GM23338 (cell line): ENCODE measurements at regions not wholly inside any gene's neighbourhood (a gene's known extent, or its start where the extent isn't known, plus 50 kb on each side); places are given as distances from the start of the nearest gene placed in this dataset.

ENCODE experiments used
- ATAC-seq: fragments of 200-7000 bp; cut with Tn5 transposase; 3 replicates; pipeline ENCODE4 v1.9.1; 2020
- DNase-seq: peaks from one replicate; pipeline ENCODE4 v3.0.0-alpha.2; 2015; ENCODE audit warnings: low spot score
- H2AFZ ChIP-seq: fragments of 200-600 bp; sonication (generic); 2 replicates; pipeline ENCODE4 v1.8.0; 2016; ENCODE audit warnings: antibody characterized with exemption, mild to moderate bottlenecking, moderate library complexity
- H3F3A ChIP-seq: fragments of 200-600 bp; sonication (generic); replicated peaks from 2 replicates; pipeline ENCODE4 v1.8.0; 2017; ENCODE audit warnings: antibody characterized with exemption, mixed run types, low read depth
- H3K27ac ChIP-seq: fragments of 200-600 bp; sonication (generic); 2 replicates; pipeline ENCODE4 v1.6.1; 2016; ENCODE audit warnings: low read depth
- H3K27me3 ChIP-seq: fragments of 200-600 bp; sonication (generic); 2 replicates; pipeline ENCODE4 v1.8.0; 2016; ENCODE audit warnings: mild to moderate bottlenecking, mixed run types, moderate library complexity; ENCODE audit not compliant: insufficient read depth
- H3K36me3 ChIP-seq: fragments of 200-600 bp; sonication (generic); 2 replicates; pipeline ENCODE4 v1.8.0; 2016; ENCODE audit warnings: mild to moderate bottlenecking; ENCODE audit not compliant: insufficient read depth
- H3K4me1 ChIP-seq: fragments of 200-600 bp; sonication (generic); 2 replicates; pipeline ENCODE4 v1.8.0; 2016; ENCODE audit warnings: mild to moderate bottlenecking, moderate library complexity; ENCODE audit not compliant: insufficient read depth
- H3K4me2 ChIP-seq: fragments of 200-600 bp; sonication (generic); 2 replicates; pipeline ENCODE4 v1.7.1; 2017; ENCODE audit warnings: mixed run types
- H3K4me3 ChIP-seq: fragments of 200-600 bp; sonication (generic); 2 replicates; pipeline ENCODE4 v1.6.1; 2016; ENCODE audit warnings: mixed run types
- H3K79me2 ChIP-seq: fragments of 200-600 bp; sonication (generic); replicated peaks from 2 replicates; pipeline ENCODE4 v1.8.0; 2017; ENCODE audit warnings: mild to moderate bottlenecking; ENCODE audit not compliant: insufficient read depth
- H3K9me2 ChIP-seq: fragments of 200-600 bp; sonication (generic); 2 replicates; pipeline ENCODE4 v1.8.0; 2017; ENCODE audit not compliant: insufficient read depth
- H4K20me1 ChIP-seq: fragments of 200-600 bp; sonication (generic); replicated peaks from 2 replicates; pipeline ENCODE4 v1.8.0; 2017; ENCODE audit warnings: mild to moderate bottlenecking; ENCODE audit not compliant: insufficient read depth
- H3K27ac Mint-ChIP-seq: 2 replicates; pipeline ENCODE4 v1.8.0; 2020; ENCODE audit warnings: inconsistent platforms, mild to moderate bottlenecking, moderate library complexity, mixed read lengths
- H3K27me3 Mint-ChIP-seq: 3 replicates; pipeline ENCODE4 v1.8.0; 2022; ENCODE audit warnings: low read depth, mild to moderate bottlenecking, moderate library complexity, mixed read lengths, inconsistent platforms; ENCODE audit not compliant: insufficient read depth, poor library complexity
- H3K36me3 Mint-ChIP-seq: 3 replicates; pipeline ENCODE4 v1.8.0; 2021; ENCODE audit warnings: low read depth, mild to moderate bottlenecking, inconsistent platforms, moderate library complexity, mixed read lengths
- H3K4me1 Mint-ChIP-seq: 3 replicates; pipeline ENCODE4 v1.8.0; 2020; ENCODE audit warnings: mild to moderate bottlenecking, inconsistent platforms, mixed read lengths
- H3K4me3 Mint-ChIP-seq: 3 replicates; pipeline ENCODE4 v1.8.0; 2021; ENCODE audit warnings: moderate library complexity, mild to moderate bottlenecking, inconsistent platforms, mixed read lengths
- H3K9me3 Mint-ChIP-seq: 3 replicates; pipeline ENCODE4 v1.8.0; 2020; ENCODE audit warnings: moderate library complexity, mild to moderate bottlenecking, inconsistent platforms, mixed read lengths
- CTCF ChIP-seq, 2 experiments: fragments of 200-600 bp in 1 of 2; sonication (generic) in 1 of 2; conservative IDR thresholded peaks; 2 replicates each; pipeline versions ENCODE4 v1.5.1 to v1.6.1; 2016 to 2017; ENCODE audit warnings: antibody characterized with exemption in 2 of 2, low read depth in 2 of 2, mild to moderate bottlenecking in 2 of 2, moderate library complexity in 1 of 2
- ETS1 ChIP-seq: IDR thresholded peaks from 2 replicates; pipeline ENCODE4 v1.6.1; 2016; ENCODE audit warnings: antibody characterized with exemption
- EZH2 ChIP-seq: fragments of 200-600 bp; sonication (generic); IDR thresholded peaks from one replicate; pipeline ENCODE4 v1.8.0; 2017; ENCODE audit warnings: antibody characterized with exemption, mild to moderate bottlenecking, low read depth; ENCODE audit not compliant: unreplicated experiment
- EZH2phosphoT487 ChIP-seq: fragments of 200-600 bp; sonication (generic); IDR thresholded peaks from one replicate; pipeline ENCODE4 v1.8.1; 2018; ENCODE audit warnings: antibody characterized with exemption; ENCODE audit not compliant: unreplicated experiment
- JUNB ChIP-seq: IDR thresholded peaks from one replicate; pipeline ENCODE4 v1.6.1; 2016; ENCODE audit warnings: antibody characterized with exemption; ENCODE audit not compliant: unreplicated experiment
- NANOG ChIP-seq: IDR thresholded peaks from 2 replicates; pipeline ENCODE4 v1.6.1; 2016; ENCODE audit warnings: antibody characterized with exemption, borderline replicate concordance
- REST ChIP-seq: IDR thresholded peaks from one replicate; pipeline ENCODE4 v1.6.1; 2018; ENCODE audit warnings: antibody characterized with exemption; ENCODE audit not compliant: unreplicated experiment
- STAT1 ChIP-seq: IDR thresholded peaks from one replicate; pipeline ENCODE4 v1.6.1; 2016; ENCODE audit warnings: antibody characterized with exemption; ENCODE audit not compliant: unreplicated experiment

- peaks cover 9% of the 10 kb centered on the region for H3K27me3 Mint-ChIP-seq
- peak; percentile 91 for ATAC-seq
- peaks cover 34% of the 10 kb centered on the region for H3K4me1 Mint-ChIP-seq
- H3K36me3 Mint-ChIP-seq = peaks cover 33% of the 10 kb centered on the region
- Histone ChIP-seq H3K79me2 (no peaks in the 10 kb centered on the region), H3K4me2 (peak overlapping the region; percentile 62), H2AFZ (peak overlapping the region; percentile 92), H3K27ac (peak overlapping the region; percentile 70), H3K36me3 (no peaks in the 10 kb centered on the region), H3K9me2 (no peaks in the 10 kb centered on the region), H4K20me1 (no peaks in the 10 kb centered on the region), H3K4me1 (peaks cover 12% of the 10 kb centered on the region), H3K27me3 (no peaks in the 10 kb centered on the region), H3K4me3 (no peak overlapping the region), H3F3A (no peaks in the 10 kb centered on the region)
- H3K4me3 Mint-ChIP-seq = peak overlapping the region; percentile 23; the same call in 2 of the 3 replicates
- peaks cover 20% of the 10 kb centered on the region for H3K9me3 Mint-ChIP-seq
- TF ChIP-seq EZH2 (no peak), JUNB (no peak), CTCF (conservative IDR thresholded peaks at IDR 0.05; ENCODE audit: low read depth in 2 of 2) (no peak), EZH2phosphoT487 (no peak)
- peak; percentile 47 for DNase-seq
- H3K27ac Mint-ChIP-seq = peak overlapping the region; percentile 85
These were observed 162.8 kb downstream of the FOXL1 start for GRCh38 chr16:86740906-86741799.

GRCh38 chr16:86747761-86748160 lies 169.4 kb downstream of the FOXL1 start:
- no peak for ATAC-seq
- H3K9me2 ChIP-seq = no peaks in the 10 kb centered on the region
- no peaks in the 10 kb centered on the region for H3K27me3 ChIP-seq
- no peaks in the 10 kb centered on the region for H3K4me1 ChIP-seq
- no peak overlapping the region for H3K4me3 Mint-ChIP-seq
- H3K4me2 ChIP-seq = no peak overlapping the region
- H3K9me3 Mint-ChIP-seq = no peaks in the 10 kb centered on the region
- no peaks in the 10 kb centered on the region for H3K36me3 ChIP-seq
- H3F3A ChIP-seq = no peaks in the 10 kb centered on the region
- no peaks in the 10 kb centered on the region; the same call in 2 of the 3 replicates for H3K36me3 Mint-ChIP-seq
- no peaks in the 10 kb centered on the region for H3K79me2 ChIP-seq
- H2AFZ ChIP-seq = no peak overlapping the region
- no peak overlapping the region for H3K27ac Mint-ChIP-seq
- H3K27me3 Mint-ChIP-seq = peaks cover 12% of the 10 kb centered on the region
- H4K20me1 ChIP-seq = no peaks in the 10 kb centered on the region
- H3K4me3 ChIP-seq = no peak overlapping the region
- no peak overlapping the region for H3K27ac ChIP-seq
- no peak for DNase-seq
- peaks cover 22% of the 10 kb centered on the region for H3K4me1 Mint-ChIP-seq
- TF ChIP-seq EZH2 (no peak), ETS1 (no peak), EZH2phosphoT487 (no peak), NANOG (no peak), REST (no peak), STAT1 (no peak)
